ENCODE measurements at regions not wholly inside any gene's neighbourhood (a gene's known extent, or its start where the extent isn't known, plus 50 kb on each side); places are given as distances from the start of the nearest gene placed in this dataset.

GRCh38 chr15:25236143-25236860 lies 202.5 kb downstream of the UBE3A start (continued):
- TF ChIP-seq CHD7 (IDR thresholded peaks at IDR 0.05; ENCODE audit: insufficient replicate concordance, low read length) (no peak), SP4 (IDR thresholded peaks at IDR 0.05; ENCODE audit: low read length) (no peak), MAX (IDR thresholded peaks at IDR 0.05) (no peak), CBX5 (IDR thresholded peaks at IDR 0.05; ENCODE audit: low read depth, low read length) (no peak), KDM4A (IDR thresholded peaks at IDR 0.05; ENCODE audit: low read depth, low read length, severe bottlenecking) (no peak), MAFK (IDR thresholded peaks at IDR 0.05; ENCODE audit: low read depth, low read length) (no peak), CHD2 (IDR thresholded peaks at IDR 0.05; ENCODE audit: low read length) (no peak), ATF3 (IDR thresholded peaks at IDR 0.05; ENCODE audit: insufficient read depth, low read depth, low read length) (no peak), BRCA1 (IDR thresholded peaks at IDR 0.05; ENCODE audit: low read depth, low read length) (no peak), ASH2L (IDR thresholded peaks at IDR 0.05; ENCODE audit: low read length) (no peak), FOSL1 (IDR thresholded peaks at IDR 0.05; ENCODE audit: insufficient read depth, low read depth, low read length) (no peak)
